DMS 273 treated with DMSO at 0.1 percent for 48 hours (cell line): ENCODE measurements at regions not wholly inside any gene's neighbourhood (a gene's known extent, or its start where the extent isn't known, plus 50 kb on each side); places are given as distances from the start of the nearest gene placed in this dataset.

ENCODE experiments used
- DNase-seq: peaks from one replicate; lab custom pipeline; 2025; lab: John Stamatoyannopoulos, UW

GRCh38 chr10:94192974-94193373 is 169.8 kb downstream of the NOC3L start:
- DNase-seq: no peak

- no peak for DNase-seq
Observed at GRCh38 chr10:94193466-94193924, 169.2 kb downstream of the NOC3L start.

GRCh38 chr10:94194256-94194655 is 168.5 kb downstream of the NOC3L start:
- no peak for DNase-seq

GRCh38 chr10:94197241-94197640 is 165.5 kb downstream of the NOC3L start:
- no peak for DNase-seq

- no peak for DNase-seq
Observed at GRCh38 chr10:94198324-94198723, 164.4 kb downstream of the NOC3L start.

- no peak for DNase-seq
Observed at GRCh38 chr10:94199565-94199964, 163.2 kb downstream of the NOC3L start.

- DNase-seq: no peak
Observed at GRCh38 chr10:94200146-94200837, 162.4 kb downstream of the NOC3L start.

- DNase-seq: peak; percentile 37
Observed at GRCh38 chr10:94205396-94205831, 157.3 kb downstream of the NOC3L start.

- no peak for DNase-seq
Observed at GRCh38 chr10:94206176-94206575, 156.6 kb downstream of the NOC3L start.

GRCh38 chr10:94208315-94208714 is 154.4 kb downstream of the NOC3L start:
- no peak for DNase-seq

- peak; percentile 15 for DNase-seq
Observed at GRCh38 chr10:94210440-94211168, 152.1 kb downstream of the NOC3L start.

- DNase-seq: no peak
Observed at GRCh38 chr10:94211169-94211510, 151.6 kb downstream of the NOC3L start.

- DNase-seq: no peak
Observed at GRCh38 chr10:94213001-94213530, 149.7 kb downstream of the NOC3L start.

- no peak for DNase-seq
Observed at GRCh38 chr10:94213980-94214379, 148.8 kb downstream of the NOC3L start.

GRCh38 chr10:94214481-94214893 is 148.3 kb downstream of the NOC3L start:
- DNase-seq: no peak

- DNase-seq: no peak
Observed at GRCh38 chr10:94216201-94216600, 146.5 kb downstream of the NOC3L start.

- no peak for DNase-seq
Observed at GRCh38 chr10:94217411-94217810, 145.3 kb downstream of the NOC3L start.

GRCh38 chr10:94218493-94219183 is 144.1 kb downstream of the NOC3L start:
- no peak for DNase-seq

GRCh38 chr10:94219829-94220228 is 142.9 kb downstream of the NOC3L start:
- no peak for DNase-seq

- no peak for DNase-seq
Observed at GRCh38 chr10:94220717-94221116, 142.0 kb downstream of the NOC3L start.

GRCh38 chr10:94223702-94224370 is 138.9 kb downstream of the NOC3L start:
- DNase-seq: no peak

- no peak for DNase-seq
Observed at GRCh38 chr10:94224656-94225055, 138.1 kb downstream of the NOC3L start.
